Liver (tissue), 8 donors: ENCODE measurements at regions not wholly inside any gene's neighbourhood (a gene's known extent, or its start where the extent isn't known, plus 50 kb on each side); places are given as distances from the start of the nearest gene placed in this dataset.

Experiments used
- DNase-seq: peaks from one replicate; pipeline ENCODE4 v3.0.0-alpha.2; 2017; ENCODE audit warnings: low spot score
- H3K27ac ChIP-seq, 2 donors: one replicate each; pipeline ENCODE4 v1.7.0; 2013; ENCODE audit warnings: inconsistent platforms in 2 of 2, low read length in 2 of 2, control low read depth in 1 of 2, low read depth in 1 of 2, mild to moderate bottlenecking in 1 of 2
- H3K27me3 ChIP-seq, 4 donors: one replicate each; pipeline versions ENCODE4 v1.6.1 to v1.7.0; 2013; ENCODE audit warnings: low read length in 3 of 4, inconsistent platforms in 1 of 4, mild to moderate bottlenecking in 1 of 4, moderate library complexity in 1 of 4; ENCODE audit not compliant: control insufficient read depth in 4 of 4, insufficient read depth in 4 of 4
- H3K36me3 ChIP-seq, 4 donors: one replicate each; pipeline versions ENCODE4 v1.6.1 to v1.7.0; 2013; ENCODE audit warnings: low read length in 3 of 4, mild to moderate bottlenecking in 3 of 4, low read depth in 1 of 4, moderate library complexity in 1 of 4; ENCODE audit not compliant: control insufficient read depth in 4 of 4, insufficient read depth in 3 of 4
- H3K4me1 ChIP-seq, 4 donors: one replicate each; pipeline versions ENCODE4 v1.6.1 to v1.7.0; 2013; ENCODE audit warnings: low read length in 3 of 4, mild to moderate bottlenecking in 3 of 4, moderate library complexity in 1 of 4; ENCODE audit not compliant: control insufficient read depth in 4 of 4, insufficient read depth in 4 of 4
- H3K4me3 ChIP-seq, 3 donors: one replicate each; pipeline versions ENCODE4 v1.6.1 to v1.7.0; 2013; ENCODE audit warnings: low read length in 3 of 3, control low read depth in 1 of 3, low read depth in 1 of 3, mild to moderate bottlenecking in 1 of 3
- H3K9ac ChIP-seq, 2 donors: one replicate each; pipeline ENCODE4 v1.7.0; 2013; ENCODE audit warnings: low read length in 2 of 2, mild to moderate bottlenecking in 2 of 2, moderate library complexity in 2 of 2, control low read depth in 1 of 2, low read depth in 1 of 2
- H3K9me3 ChIP-seq, 4 donors: one replicate each; pipeline versions ENCODE4 v1.6.1 to v1.7.0; 2013; ENCODE audit warnings: low read length in 3 of 4; ENCODE audit not compliant: control insufficient read depth in 4 of 4
- EGR1 ChIP-seq, 2 donors: IDR thresholded peaks; 2 replicates each; pipeline ENCODE4 v1.6.1; 2016 to 2018; ENCODE audit warnings: antibody characterized with exemption in 2 of 2, low read depth in 2 of 2
- FOXA1 ChIP-seq: IDR thresholded peaks from 2 replicates; pipeline ENCODE4 v1.6.1; 2016; ENCODE audit warnings: antibody characterized with exemption
- FOXA2 ChIP-seq: IDR thresholded peaks from 2 replicates; pipeline ENCODE4 v1.6.1; 2016; ENCODE audit warnings: antibody characterized with exemption
- GABPA ChIP-seq, 2 donors: IDR thresholded peaks in 1 of 2; conservative IDR thresholded peaks in 1 of 2; 2 replicates each; pipeline ENCODE4 v1.6.1; 2016; ENCODE audit warnings: antibody characterized with exemption in 2 of 2, mild to moderate bottlenecking in 1 of 2, moderate library complexity in 1 of 2
- HNF4A ChIP-seq, 2 donors: conservative IDR thresholded peaks; 2 replicates each; pipeline ENCODE4 v1.6.1; 2016; ENCODE audit warnings: antibody characterized with exemption in 2 of 2, mild to moderate bottlenecking in 2 of 2
- HNF4G ChIP-seq: IDR thresholded peaks from 2 replicates; pipeline ENCODE4 v1.6.1; 2016; ENCODE audit warnings: antibody characterized with exemption
- JUND ChIP-seq, 2 donors: IDR thresholded peaks; 2 replicates each; pipeline ENCODE4 v1.6.1; 2016; ENCODE audit warnings: antibody characterized with exemption in 2 of 2
- NR2F2 ChIP-seq: IDR thresholded peaks from 2 replicates; pipeline ENCODE4 v1.6.1; 2016; ENCODE audit warnings: antibody characterized with exemption
- RAD21 ChIP-seq, 2 donors: IDR thresholded peaks; 2 replicates each; pipeline ENCODE4 v1.6.1; 2016; ENCODE audit warnings: antibody characterized with exemption in 2 of 2, mild to moderate bottlenecking in 2 of 2
- RXRA ChIP-seq, 2 donors: IDR thresholded peaks; 2 replicates each; pipeline ENCODE4 v1.6.1; 2017 to 2018; ENCODE audit warnings: antibody characterized with exemption in 2 of 2, mild to moderate bottlenecking in 1 of 2
- SP1 ChIP-seq: IDR thresholded peaks from 2 replicates; pipeline ENCODE4 v1.6.1; 2018; ENCODE audit warnings: antibody characterized with exemption, mild to moderate bottlenecking
- TAF1 ChIP-seq: conservative IDR thresholded peaks from 2 replicates; pipeline ENCODE4 v1.6.1; 2016; ENCODE audit warnings: antibody characterized with exemption, mild to moderate bottlenecking
- YY1 ChIP-seq: IDR thresholded peaks from 2 replicates; pipeline ENCODE4 v1.6.1; 2016; ENCODE audit warnings: antibody characterized with exemption, mild to moderate bottlenecking
- WGBS: extraction: QIAGEN DNeasy Blood & Tissue Kit; methylation state at CpG from one replicate; pipeline ENCODE4 v1.1.7; 2013; 5-methylcytosine and 5-hydroxymethylcytosine counted together
- TF ChIP-seq, protein P1 (sequence below): IDR thresholded peaks from 2 replicates; pipeline ENCODE4 v1.6.1; 2016; ENCODE audit warnings: antibody characterized with exemption
- TF ChIP-seq, protein P2 (sequence below): IDR thresholded peaks from 2 replicates; pipeline ENCODE4 v1.6.1; 2016; ENCODE audit warnings: antibody characterized with exemption
- TF ChIP-seq, protein P3 (sequence below): IDR thresholded peaks from 2 replicates; pipeline ENCODE4 v1.6.1; 2016; ENCODE audit warnings: antibody characterized with exemption
- TF ChIP-seq, protein P4 (sequence below): IDR thresholded peaks from 2 replicates; pipeline ENCODE4 v1.6.1; 2016; ENCODE audit warnings: antibody characterized with exemption, mild to moderate bottlenecking
- TF ChIP-seq, protein P5 (sequence below): fragments of 150-350 bp; IDR thresholded peaks from 2 replicates; pipeline ENCODE4 v1.5.1; 2017; ENCODE audit warnings: improper control_type of control experiment, low read depth, low read length; ENCODE audit not compliant: missing input control
- donor health status: healthy.
- donor health status: healthy.
- donor health status: healthy.
- donor health status: healthy.
- donor health status: healthy.

DNA sequence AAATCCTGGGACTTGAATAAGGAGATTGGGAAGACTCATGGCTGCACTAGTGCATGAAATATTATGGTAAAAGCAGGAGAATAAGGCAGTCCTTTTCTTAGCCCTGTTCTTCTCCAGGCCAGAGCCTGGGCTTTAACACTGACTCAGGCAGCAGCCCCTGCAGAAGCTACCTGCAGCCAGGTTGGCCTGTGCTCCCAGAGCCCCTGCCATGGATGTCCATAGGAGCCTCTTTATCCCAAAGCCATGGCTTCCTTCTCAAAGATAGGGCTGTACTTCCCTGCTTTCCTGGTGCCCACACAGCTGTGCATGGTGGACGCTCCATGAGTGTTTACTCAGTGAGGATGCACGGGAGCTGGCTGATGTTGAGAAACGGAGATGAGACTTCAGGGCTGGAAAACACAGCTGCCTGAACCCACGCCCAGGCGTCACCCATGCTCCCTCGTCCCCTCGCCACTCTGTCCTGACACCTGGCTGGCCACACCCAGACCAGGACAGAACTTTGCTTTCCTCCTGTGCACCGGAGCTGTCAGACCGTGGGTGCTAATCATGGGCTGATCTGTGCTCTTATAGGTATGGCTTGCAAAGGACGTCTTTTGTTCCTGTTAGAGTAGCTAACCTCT lies 135.5 kb downstream of the GLI2 start:
- no peak for DNase-seq
- no peak for TF ChIP-seq RAD21 (IDR thresholded peaks at IDR 0.05)
- TF ChIP-seq, protein P1, sequence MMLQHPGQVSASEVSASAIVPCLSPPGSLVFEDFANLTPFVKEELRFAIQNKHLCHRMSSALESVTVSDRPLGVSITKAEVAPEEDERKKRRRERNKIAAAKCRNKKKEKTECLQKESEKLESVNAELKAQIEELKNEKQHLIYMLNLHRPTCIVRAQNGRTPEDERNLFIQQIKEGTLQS: no peak
- TF ChIP-seq, protein P2, sequence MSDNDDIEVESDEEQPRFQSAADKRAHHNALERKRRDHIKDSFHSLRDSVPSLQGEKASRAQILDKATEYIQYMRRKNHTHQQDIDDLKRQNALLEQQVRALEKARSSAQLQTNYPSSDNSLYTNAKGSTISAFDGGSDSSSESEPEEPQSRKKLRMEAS: no peak
- no peak for TF ChIP-seq NR2F2
- no peak for TF ChIP-seq FOXA1
- no peak for TF ChIP-seq HNF4A (conservative IDR thresholded peaks at IDR 0.05)
- no peak for TF ChIP-seq EGR1 (IDR thresholded peaks at IDR 0.05; ENCODE audit: low read depth in 2 of 2)
- TF ChIP-seq FOXA2: no peak
- TF ChIP-seq, protein P3, sequence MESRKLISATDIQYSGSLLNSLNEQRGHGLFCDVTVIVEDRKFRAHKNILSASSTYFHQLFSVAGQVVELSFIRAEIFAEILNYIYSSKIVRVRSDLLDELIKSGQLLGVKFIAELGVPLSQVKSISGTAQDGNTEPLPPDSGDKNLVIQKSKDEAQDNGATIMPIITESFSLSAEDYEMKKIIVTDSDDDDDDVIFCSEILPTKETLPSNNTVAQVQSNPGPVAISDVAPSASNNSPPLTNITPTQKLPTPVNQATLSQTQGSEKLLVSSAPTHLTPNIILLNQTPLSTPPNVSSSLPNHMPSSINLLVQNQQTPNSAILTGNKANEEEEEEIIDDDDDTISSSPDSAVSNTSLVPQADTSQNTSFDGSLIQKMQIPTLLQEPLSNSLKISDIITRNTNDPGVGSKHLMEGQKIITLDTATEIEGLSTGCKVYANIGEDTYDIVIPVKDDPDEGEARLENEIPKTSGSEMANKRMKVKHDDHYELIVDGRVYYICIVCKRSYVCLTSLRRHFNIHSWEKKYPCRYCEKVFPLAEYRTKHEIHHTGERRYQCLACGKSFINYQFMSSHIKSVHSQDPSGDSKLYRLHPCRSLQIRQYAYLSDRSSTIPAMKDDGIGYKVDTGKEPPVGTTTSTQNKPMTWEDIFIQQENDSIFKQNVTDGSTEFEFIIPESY: no peak
- TF ChIP-seq, protein P4, sequence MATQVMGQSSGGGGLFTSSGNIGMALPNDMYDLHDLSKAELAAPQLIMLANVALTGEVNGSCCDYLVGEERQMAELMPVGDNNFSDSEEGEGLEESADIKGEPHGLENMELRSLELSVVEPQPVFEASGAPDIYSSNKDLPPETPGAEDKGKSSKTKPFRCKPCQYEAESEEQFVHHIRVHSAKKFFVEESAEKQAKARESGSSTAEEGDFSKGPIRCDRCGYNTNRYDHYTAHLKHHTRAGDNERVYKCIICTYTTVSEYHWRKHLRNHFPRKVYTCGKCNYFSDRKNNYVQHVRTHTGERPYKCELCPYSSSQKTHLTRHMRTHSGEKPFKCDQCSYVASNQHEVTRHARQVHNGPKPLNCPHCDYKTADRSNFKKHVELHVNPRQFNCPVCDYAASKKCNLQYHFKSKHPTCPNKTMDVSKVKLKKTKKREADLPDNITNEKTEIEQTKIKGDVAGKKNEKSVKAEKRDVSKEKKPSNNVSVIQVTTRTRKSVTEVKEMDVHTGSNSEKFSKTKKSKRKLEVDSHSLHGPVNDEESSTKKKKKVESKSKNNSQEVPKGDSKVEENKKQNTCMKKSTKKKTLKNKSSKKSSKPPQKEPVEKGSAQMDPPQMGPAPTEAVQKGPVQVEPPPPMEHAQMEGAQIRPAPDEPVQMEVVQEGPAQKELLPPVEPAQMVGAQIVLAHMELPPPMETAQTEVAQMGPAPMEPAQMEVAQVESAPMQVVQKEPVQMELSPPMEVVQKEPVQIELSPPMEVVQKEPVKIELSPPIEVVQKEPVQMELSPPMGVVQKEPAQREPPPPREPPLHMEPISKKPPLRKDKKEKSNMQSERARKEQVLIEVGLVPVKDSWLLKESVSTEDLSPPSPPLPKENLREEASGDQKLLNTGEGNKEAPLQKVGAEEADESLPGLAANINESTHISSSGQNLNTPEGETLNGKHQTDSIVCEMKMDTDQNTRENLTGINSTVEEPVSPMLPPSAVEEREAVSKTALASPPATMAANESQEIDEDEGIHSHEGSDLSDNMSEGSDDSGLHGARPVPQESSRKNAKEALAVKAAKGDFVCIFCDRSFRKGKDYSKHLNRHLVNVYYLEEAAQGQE: no peak
- TF ChIP-seq, protein P5, sequence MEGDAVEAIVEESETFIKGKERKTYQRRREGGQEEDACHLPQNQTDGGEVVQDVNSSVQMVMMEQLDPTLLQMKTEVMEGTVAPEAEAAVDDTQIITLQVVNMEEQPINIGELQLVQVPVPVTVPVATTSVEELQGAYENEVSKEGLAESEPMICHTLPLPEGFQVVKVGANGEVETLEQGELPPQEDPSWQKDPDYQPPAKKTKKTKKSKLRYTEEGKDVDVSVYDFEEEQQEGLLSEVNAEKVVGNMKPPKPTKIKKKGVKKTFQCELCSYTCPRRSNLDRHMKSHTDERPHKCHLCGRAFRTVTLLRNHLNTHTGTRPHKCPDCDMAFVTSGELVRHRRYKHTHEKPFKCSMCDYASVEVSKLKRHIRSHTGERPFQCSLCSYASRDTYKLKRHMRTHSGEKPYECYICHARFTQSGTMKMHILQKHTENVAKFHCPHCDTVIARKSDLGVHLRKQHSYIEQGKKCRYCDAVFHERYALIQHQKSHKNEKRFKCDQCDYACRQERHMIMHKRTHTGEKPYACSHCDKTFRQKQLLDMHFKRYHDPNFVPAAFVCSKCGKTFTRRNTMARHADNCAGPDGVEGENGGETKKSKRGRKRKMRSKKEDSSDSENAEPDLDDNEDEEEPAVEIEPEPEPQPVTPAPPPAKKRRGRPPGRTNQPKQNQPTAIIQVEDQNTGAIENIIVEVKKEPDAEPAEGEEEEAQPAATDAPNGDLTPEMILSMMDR: no peak
- TF ChIP-seq HNF4G: no peak
- TF ChIP-seq SP1: no peak
- no peak for TF ChIP-seq RXRA (IDR thresholded peaks at IDR 0.05)
- no peak for TF ChIP-seq TAF1
- no peak for TF ChIP-seq JUND (IDR thresholded peaks at IDR 0.05)
- TF ChIP-seq YY1: no peak
- no peak for TF ChIP-seq GABPA (IDR thresholded peaks at IDR 0.05 in 1 of 2, conservative IDR thresholded peaks at IDR 0.05 in 1 of 2)
- WGBS: 64% methylated on average over 10 of the region's 10 CpGs

More for the DNA sequence above, 135.5 kb downstream of the GLI2 start:
- Histone ChIP-seq H3K4me1 (peaks cover 0 to 8% (median 2%) of the 10 kb centered on the region in 4 donors), H3K9me3 (no peaks in the 10 kb centered on the region), H3K9ac (no peak overlapping the region), H3K27ac (no peak overlapping the region), H3K4me3 (no peak overlapping the region), H3K27me3 (peaks cover 0 to 11% (median 0%) of the 10 kb centered on the region in 4 donors), H3K36me3 (no peaks in the 10 kb centered on the region)
